PC-3 (cell line): ENCODE measurements at regions not wholly inside any gene's neighbourhood (a gene's known extent, or its start where the extent isn't known, plus 50 kb on each side); places are given as distances from the start of the nearest gene placed in this dataset.

Source experiments
- ATAC-seq: fragments of 200-7000 bp; cut with Tn5 transposase; 2 replicates; pipeline ENCODE4 v1.9.1; 2020; ENCODE audit warnings: mild to moderate bottlenecking, moderate library complexity
- BruUV-seq: library from RNA; stranded (reverse); fragments of 400-500 nt; replicated peaks from 2 replicates; lab custom pipeline; 2021; lab: Mats Ljungman, UMichigan
- CTCF ChIA-PET: fragments of 300-600 bp; sonication (Branson Sonifier 250); formaldehyde crosslinking; loops from one replicate; lab custom pipeline; 2022; ENCODE audit warnings: antibody characterized with exemption; lab: Charles Lee
- POLR2A ChIA-PET: fragments of 300-600 bp; sonication (Branson Sonifier 250); formaldehyde crosslinking; loops from one replicate; lab custom pipeline; 2022; ENCODE audit warnings: antibody characterized with exemption; ENCODE audit not compliant: unreplicated experiment; lab: Charles Lee
- DNase-seq: peaks from one replicate; pipeline ENCODE4 v3.0.0-alpha.2; 2015
- H2AFZ ChIP-seq: fragments of 300-600 bp; sonication (generic); 2 replicates; pipeline ENCODE4 v1.6.0; 2016; ENCODE audit warnings: antibody characterized with exemption, low read length
- H3F3A ChIP-seq: fragments of 300-600 bp; sonication (generic); one replicate; pipeline ENCODE4 v1.6.0; 2017; ENCODE audit warnings: antibody characterized with exemption, low read length, control low read depth, mild to moderate bottlenecking; ENCODE audit not compliant: unreplicated experiment
- H3K27ac ChIP-seq: fragments of 300-600 bp; sonication (generic); 2 replicates; pipeline ENCODE4 v1.5.1; 2016; ENCODE audit warnings: mild to moderate bottlenecking, low read length
- H3K27me3 ChIP-seq: fragments of 300-600 bp; sonication (generic); 2 replicates; pipeline ENCODE4 v1.6.1; 2016; ENCODE audit warnings: low read length, mixed read lengths
- H3K36me3 ChIP-seq: fragments of 300-600 bp; sonication (generic); 2 replicates; pipeline ENCODE4 v1.6.1; 2016; ENCODE audit warnings: low read depth, mixed run types, low read length, mixed read lengths
- H3K4me1 ChIP-seq: fragments of 300-600 bp; sonication (generic); 2 replicates; pipeline ENCODE4 v1.5.1; 2016; ENCODE audit warnings: low read length; ENCODE audit not compliant: insufficient read depth
- H3K4me2 ChIP-seq: fragments of 300-600 bp; sonication (generic); 2 replicates; pipeline ENCODE4 v1.6.0; 2016; ENCODE audit warnings: low read length
- H3K4me3 ChIP-seq: fragments of 300-600 bp; sonication (generic); 2 replicates; pipeline ENCODE4 v1.5.1; 2016; ENCODE audit warnings: mild to moderate bottlenecking, low read length, mixed read lengths
- H3K79me2 ChIP-seq: fragments of 300-600 bp; sonication (generic); 2 replicates; pipeline ENCODE4 v1.6.1; 2017; ENCODE audit warnings: low read length, mixed read lengths
- H3K9ac ChIP-seq: fragments of 300-600 bp; sonication (generic); 2 replicates; pipeline ENCODE4 v1.6.0; 2016; ENCODE audit warnings: mild to moderate bottlenecking, low read length
- H3K9me2 ChIP-seq: fragments of 300-600 bp; sonication (generic); replicated peaks from 2 replicates; pipeline ENCODE4 v1.6.1; 2016; ENCODE audit warnings: mixed run types, low read length, mixed read lengths
- H3K9me3 ChIP-seq: fragments of 300-600 bp; sonication (generic); 2 replicates; pipeline ENCODE4 v1.6.1; 2016; ENCODE audit warnings: low read length, mixed read lengths
- H4K20me1 ChIP-seq: fragments of 300-600 bp; sonication (generic); 2 replicates; pipeline ENCODE4 v1.6.1; 2016; ENCODE audit warnings: low read length, mixed read lengths
- CTCF ChIP-seq: fragments of 300-600 bp; sonication (generic); conservative IDR thresholded peaks from 2 replicates; pipeline ENCODE4 v1.5.1; 2017; ENCODE audit warnings: antibody characterized with exemption, low read depth, mild to moderate bottlenecking, low read length
- EZH2 ChIP-seq: fragments of 300-600 bp; sonication (generic); IDR thresholded peaks from one replicate; pipeline ENCODE4 v1.6.1; 2017; ENCODE audit warnings: antibody characterized with exemption, mild to moderate bottlenecking, low read length; ENCODE audit not compliant: unreplicated experiment
- EZH2phosphoT487 ChIP-seq: fragments of 300-600 bp; sonication (generic); IDR thresholded peaks from 2 replicates; pipeline ENCODE4 v1.6.1; 2018; ENCODE audit warnings: mild to moderate bottlenecking, antibody characterized with exemption, low read length, borderline replicate concordance
- intact Hi-C: fragments of 100-400 bp; cut with micrococcal nuclease; formaldehyde crosslinking; loops from 2 replicates; pipeline ENCODE4 v1.9.0; 2023

GRCh38 chr12:4206470-4206869 is 67.1 kb upstream of the CCND2 start:
- Histone ChIP-seq H3K27ac (no peak overlapping the region), H3K9me2 (no peaks in the 10 kb centered on the region), H3K27me3 (peaks cover 68% of the 10 kb centered on the region), H3K9me3 (no peaks in the 10 kb centered on the region), H3F3A (no peaks in the 10 kb centered on the region), H3K79me2 (no peaks in the 10 kb centered on the region), H3K4me1 (no peaks in the 10 kb centered on the region), H3K4me3 (no peak overlapping the region), H4K20me1 (no peaks in the 10 kb centered on the region), H3K9ac (no peak overlapping the region), H2AFZ (no peak overlapping the region), H3K4me2 (no peak overlapping the region), H3K36me3 (no peaks in the 10 kb centered on the region)
- POLR2A ChIA-PET, result no interaction called here
- intact Hi-C loops, result no loop called here
- BruUV-seq, result no TSS peak
- no peak for TF ChIP-seq EZH2phosphoT487
- TF ChIP-seq CTCF, result no peak
- TF ChIP-seq EZH2, result no peak
- DNase-seq (no peak), ATAC-seq (no peak)
- CTCF ChIA-PET, result no interaction called here

GRCh38 chr12:4203772-4204376 is 69.7 kb upstream of the CCND2 start:
- intact Hi-C loops, result no loop called here
- H3K9ac ChIP-seq, result no peak overlapping the region
- no peak overlapping the region for H3K4me2 ChIP-seq
- ATAC-seq (no peak), DNase-seq (no peak)
- H3K9me2 ChIP-seq, result no peaks in the 10 kb centered on the region
- no peaks in the 10 kb centered on the region for H3K4me1 ChIP-seq
- no peak overlapping the region for H3K4me3 ChIP-seq
- TF ChIP-seq EZH2phosphoT487 (no peak), CTCF (no peak)
- H3K79me2 ChIP-seq, result no peaks in the 10 kb centered on the region
- no peaks in the 10 kb centered on the region for H3K9me3 ChIP-seq
- no peaks in the 10 kb centered on the region for H4K20me1 ChIP-seq
- peaks cover 65% of the 10 kb centered on the region for H3K27me3 ChIP-seq
- BruUV-seq, result no TSS peak
- ChIA-PET POLR2A (no interaction called here), CTCF (no interaction called here)
- H2AFZ ChIP-seq, result no peak overlapping the region
- H3K27ac ChIP-seq, result no peak overlapping the region
- no peaks in the 10 kb centered on the region for H3F3A ChIP-seq
- H3K36me3 ChIP-seq, result no peaks in the 10 kb centered on the region

- Histone ChIP-seq H2AFZ (no peak overlapping the region), H3K4me1 (no peaks in the 10 kb centered on the region), H3K9me2 (no peaks in the 10 kb centered on the region), H3K79me2 (no peaks in the 10 kb centered on the region), H3K4me2 (no peak overlapping the region), H3K4me3 (no peak overlapping the region), H3K9me3 (no peaks in the 10 kb centered on the region), H3F3A (no peaks in the 10 kb centered on the region), H4K20me1 (no peaks in the 10 kb centered on the region), H3K27me3 (peaks cover 69% of the 10 kb centered on the region), H3K36me3 (no peaks in the 10 kb centered on the region), H3K27ac (no peak overlapping the region), H3K9ac (no peak overlapping the region)
- intact Hi-C loops, result no loop called here
- ATAC-seq, result no peak
- TF ChIP-seq EZH2 (no peak), CTCF (no peak), EZH2phosphoT487 (no peak)
- ChIA-PET POLR2A (no interaction called here), CTCF (no interaction called here)
- no TSS peak for BruUV-seq
- DNase-seq, result no peak
These were observed 70.6 kb upstream of the CCND2 start for GRCh38 chr12:4202918-4203317.
